ENCODE measurements at regions not wholly inside any gene's neighbourhood (a gene's known extent, or its start where the extent isn't known, plus 50 kb on each side); places are given as distances from the start of the nearest gene placed in this dataset.

- H3K4me3 ChIP-seq (ENCODE audit: low read depth in 1 of 3, low read length in 3 of 3): no peak overlapping the region
- H3K36me3 ChIP-seq (ENCODE audit: control insufficient read depth in 4 of 4, insufficient read depth in 3 of 4, low read depth in 1 of 4, low read length in 3 of 4): no peaks in the 10 kb centered on the region
- H3K27ac ChIP-seq (ENCODE audit: low read depth in 1 of 2, low read length in 2 of 2): no peak overlapping the region
- TF ChIP-seq HNF4A (conservative IDR thresholded peaks at IDR 0.05) (no peak), FOXA1 (IDR thresholded peaks at IDR 0.05) (no peak), TAF1 (conservative IDR thresholded peaks at IDR 0.05) (no peak), RAD21 (IDR thresholded peaks at IDR 0.05) (no peak), REST (IDR thresholded peaks at IDR 0.05) (no peak), EGR1 (IDR thresholded peaks at IDR 0.05; ENCODE audit: low read depth in 2 of 2) (no peak), RXRA (IDR thresholded peaks at IDR 0.05) (no peak), CTCF (IDR thresholded peaks at IDR 0.05; ENCODE audit: low read depth, low read length, missing input control) (no peak), NR2F2 (IDR thresholded peaks at IDR 0.05) (no peak), JUND (IDR thresholded peaks at IDR 0.05) (no peak), SP1 (IDR thresholded peaks at IDR 0.05) (no peak), MAX (IDR thresholded peaks at IDR 0.05) (no peak), FOXA2 (IDR thresholded peaks at IDR 0.05) (no peak), HNF4G (IDR thresholded peaks at IDR 0.05) (no peak), YY1 (IDR thresholded peaks at IDR 0.05) (no peak), ZBTB33 (IDR thresholded peaks at IDR 0.05) (no peak), ATF3 (IDR thresholded peaks at IDR 0.05) (no peak), GABPA (IDR thresholded peaks at IDR 0.05 in 1 of 2, conservative IDR thresholded peaks at IDR 0.05 in 1 of 2) (no peak)
- 88% methylated on average over 8 of the region's 8 CpGs for WGBS
- H3K4me1 ChIP-seq (ENCODE audit: control insufficient read depth in 4 of 4, insufficient read depth in 4 of 4, low read length in 3 of 4): no peaks in the 10 kb centered on the region
- no peak overlapping the region for H3K9ac ChIP-seq (ENCODE audit: low read depth in 1 of 2, low read length in 2 of 2)
- no peaks in the 10 kb centered on the region for H3K27me3 ChIP-seq (ENCODE audit: control insufficient read depth in 4 of 4, insufficient read depth in 4 of 4, low read length in 3 of 4)
- DNase-seq (ENCODE audit: low spot score): no peak
- H3K9me3 ChIP-seq (ENCODE audit: control insufficient read depth in 4 of 4, low read length in 3 of 4): no peaks in the 10 kb centered on the region
These were observed 205.0 kb downstream of the CWF19L2 start for GRCh38 chr11:107252429-107253161.

Data from liver (tissue), 8 donors.